IMR-90 (cell line): ENCODE measurements at regions not wholly inside any gene's neighbourhood (a gene's known extent, or its start where the extent isn't known, plus 50 kb on each side); places are given as distances from the start of the nearest gene placed in this dataset.

ENCODE experiments used
- BHLHE40 ChIP-seq: fragments of 150-350 bp; IDR thresholded peaks from 2 replicates; pipeline ENCODE4 v1.6.1; 2016; ENCODE audit warnings: mild to moderate bottlenecking, low read depth, low read length
- CHD1 ChIP-seq: IDR thresholded peaks from 2 replicates; pipeline ENCODE4 v1.6.1; 2012; ENCODE audit warnings: low read depth, low read length, improper control_type of control experiment
- FOS ChIP-seq: fragments of 150-350 bp; IDR thresholded peaks from 2 replicates; pipeline ENCODE4 v1.6.1; 2016; ENCODE audit warnings: low read depth, low read length
- MAFK ChIP-seq: IDR thresholded peaks from 2 replicates; pipeline ENCODE4 v1.6.1; 2012; ENCODE audit warnings: low read depth, low read length, improper control_type of control experiment
- MXI1 ChIP-seq: IDR thresholded peaks from 2 replicates; pipeline ENCODE4 v1.6.1; 2012; ENCODE audit warnings: low read depth, mild to moderate bottlenecking, low read length, moderate library complexity, borderline replicate concordance
- NFE2L2 ChIP-seq: fragments of 150-350 bp; IDR thresholded peaks from 2 replicates; pipeline ENCODE4 v1.6.1; 2016; ENCODE audit warnings: low read depth, mild to moderate bottlenecking, low read length
- POLR2A ChIP-seq: IDR thresholded peaks from 2 replicates; pipeline ENCODE4 v1.6.1; 2012; ENCODE audit warnings: mild to moderate bottlenecking, low read depth, low read length
- RAD21 ChIP-seq: IDR thresholded peaks from 2 replicates; pipeline ENCODE4 v1.6.1; 2012; ENCODE audit warnings: low read length, improper control_type of control experiment
- RFX5 ChIP-seq: IDR thresholded peaks from 2 replicates; pipeline ENCODE4 v1.8.0; 2012; ENCODE audit warnings: low read depth, mild to moderate bottlenecking, low read length, moderate library complexity
- SMC3 ChIP-seq: fragments of 150-350 bp; IDR thresholded peaks from 2 replicates; pipeline ENCODE4 v1.6.1; 2016; ENCODE audit warnings: low read depth, mild to moderate bottlenecking, antibody characterized with exemption, low read length, moderate library complexity
- USF2 ChIP-seq: fragments of 150-350 bp; IDR thresholded peaks from 2 replicates; pipeline ENCODE4 v1.6.1; 2017; ENCODE audit warnings: mild to moderate bottlenecking, antibody characterized with exemption, low read length, low read depth
- TF ChIP-seq, protein P1 (sequence below): conservative IDR thresholded peaks from 2 replicates; pipeline ENCODE4 v1.5.1; 2012; ENCODE audit warnings: mild to moderate bottlenecking, low read depth, low read length, improper control_type of control experiment

DNA sequence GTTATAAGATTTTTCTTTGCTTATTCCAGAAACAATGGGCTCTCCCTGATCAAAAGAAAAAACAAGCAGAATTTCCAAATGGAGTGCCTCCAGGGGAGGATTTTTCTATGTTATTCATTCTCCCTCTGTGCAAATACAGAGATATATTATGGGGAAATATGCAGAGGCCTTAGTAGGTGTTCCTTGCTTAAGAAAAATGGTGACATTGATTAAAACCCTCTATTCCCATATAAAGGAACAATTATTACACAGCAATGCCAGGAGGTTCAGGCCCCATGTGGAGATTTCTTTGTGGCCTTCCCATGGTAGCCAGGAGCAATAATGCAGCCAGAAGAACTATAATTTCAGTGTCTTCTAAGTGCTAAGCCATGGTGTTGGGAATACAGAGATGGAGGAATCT is 255.9 kb upstream of the CXCR4 start:
- TF ChIP-seq, protein P1, sequence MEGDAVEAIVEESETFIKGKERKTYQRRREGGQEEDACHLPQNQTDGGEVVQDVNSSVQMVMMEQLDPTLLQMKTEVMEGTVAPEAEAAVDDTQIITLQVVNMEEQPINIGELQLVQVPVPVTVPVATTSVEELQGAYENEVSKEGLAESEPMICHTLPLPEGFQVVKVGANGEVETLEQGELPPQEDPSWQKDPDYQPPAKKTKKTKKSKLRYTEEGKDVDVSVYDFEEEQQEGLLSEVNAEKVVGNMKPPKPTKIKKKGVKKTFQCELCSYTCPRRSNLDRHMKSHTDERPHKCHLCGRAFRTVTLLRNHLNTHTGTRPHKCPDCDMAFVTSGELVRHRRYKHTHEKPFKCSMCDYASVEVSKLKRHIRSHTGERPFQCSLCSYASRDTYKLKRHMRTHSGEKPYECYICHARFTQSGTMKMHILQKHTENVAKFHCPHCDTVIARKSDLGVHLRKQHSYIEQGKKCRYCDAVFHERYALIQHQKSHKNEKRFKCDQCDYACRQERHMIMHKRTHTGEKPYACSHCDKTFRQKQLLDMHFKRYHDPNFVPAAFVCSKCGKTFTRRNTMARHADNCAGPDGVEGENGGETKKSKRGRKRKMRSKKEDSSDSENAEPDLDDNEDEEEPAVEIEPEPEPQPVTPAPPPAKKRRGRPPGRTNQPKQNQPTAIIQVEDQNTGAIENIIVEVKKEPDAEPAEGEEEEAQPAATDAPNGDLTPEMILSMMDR = no peak
- TF ChIP-seq MXI1 (no peak), RFX5 (no peak), MAFK (no peak), POLR2A (no peak), USF2 (no peak), RAD21 (no peak), BHLHE40 (no peak), FOS (no peak), SMC3 (no peak), NFE2L2 (no peak), CHD1 (no peak)
